ENCODE measurements at regions not wholly inside any gene's neighbourhood (a gene's known extent, or its start where the extent isn't known, plus 50 kb on each side); places are given as distances from the start of the nearest gene placed in this dataset.

DNA sequence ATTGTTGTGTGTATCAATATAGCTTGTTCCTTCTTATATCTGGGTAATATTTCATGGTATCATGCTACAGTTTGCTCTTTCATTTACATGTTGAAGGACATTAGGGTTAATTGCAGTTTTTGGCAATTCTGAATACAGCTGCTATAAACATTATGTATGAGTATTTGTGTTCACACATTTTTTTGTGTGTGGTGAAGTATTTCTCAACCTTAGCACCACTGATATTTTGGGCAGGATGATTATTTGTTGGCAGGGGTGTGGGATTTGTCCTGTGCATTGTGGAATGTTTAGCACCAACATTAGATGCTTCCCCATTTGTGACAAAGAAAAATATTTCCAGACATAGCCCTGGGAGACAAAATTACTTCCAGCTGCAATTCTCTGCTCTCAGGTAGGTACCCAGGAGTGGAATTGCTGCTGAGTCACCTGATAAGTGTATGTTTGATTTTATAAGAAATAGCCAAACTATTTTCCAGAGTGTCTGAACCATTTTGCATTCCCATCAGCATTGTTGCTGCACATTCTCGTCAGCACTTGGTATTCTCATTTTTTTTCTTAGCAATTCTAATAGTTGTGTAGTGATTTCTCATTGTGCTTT lies 128.2 kb downstream of the SNX19 start:
- TF ChIP-seq, protein P1, sequence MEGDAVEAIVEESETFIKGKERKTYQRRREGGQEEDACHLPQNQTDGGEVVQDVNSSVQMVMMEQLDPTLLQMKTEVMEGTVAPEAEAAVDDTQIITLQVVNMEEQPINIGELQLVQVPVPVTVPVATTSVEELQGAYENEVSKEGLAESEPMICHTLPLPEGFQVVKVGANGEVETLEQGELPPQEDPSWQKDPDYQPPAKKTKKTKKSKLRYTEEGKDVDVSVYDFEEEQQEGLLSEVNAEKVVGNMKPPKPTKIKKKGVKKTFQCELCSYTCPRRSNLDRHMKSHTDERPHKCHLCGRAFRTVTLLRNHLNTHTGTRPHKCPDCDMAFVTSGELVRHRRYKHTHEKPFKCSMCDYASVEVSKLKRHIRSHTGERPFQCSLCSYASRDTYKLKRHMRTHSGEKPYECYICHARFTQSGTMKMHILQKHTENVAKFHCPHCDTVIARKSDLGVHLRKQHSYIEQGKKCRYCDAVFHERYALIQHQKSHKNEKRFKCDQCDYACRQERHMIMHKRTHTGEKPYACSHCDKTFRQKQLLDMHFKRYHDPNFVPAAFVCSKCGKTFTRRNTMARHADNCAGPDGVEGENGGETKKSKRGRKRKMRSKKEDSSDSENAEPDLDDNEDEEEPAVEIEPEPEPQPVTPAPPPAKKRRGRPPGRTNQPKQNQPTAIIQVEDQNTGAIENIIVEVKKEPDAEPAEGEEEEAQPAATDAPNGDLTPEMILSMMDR (IDR thresholded peaks at IDR 0.05) = no peak
- TF ChIP-seq POLR2A (IDR thresholded peaks at IDR 0.05) = no peak

All from uterus (tissue), 2 donors.